ENCODE measurements at regions not wholly inside any gene's neighbourhood (a gene's known extent, or its start where the extent isn't known, plus 50 kb on each side); places are given as distances from the start of the nearest gene placed in this dataset.
"Not testable (repeated sequence)": the region's sequence is repeated elsewhere in the genome, so short reads cannot be mapped to it uniquely, and the experiment has no call there.

DNA sequence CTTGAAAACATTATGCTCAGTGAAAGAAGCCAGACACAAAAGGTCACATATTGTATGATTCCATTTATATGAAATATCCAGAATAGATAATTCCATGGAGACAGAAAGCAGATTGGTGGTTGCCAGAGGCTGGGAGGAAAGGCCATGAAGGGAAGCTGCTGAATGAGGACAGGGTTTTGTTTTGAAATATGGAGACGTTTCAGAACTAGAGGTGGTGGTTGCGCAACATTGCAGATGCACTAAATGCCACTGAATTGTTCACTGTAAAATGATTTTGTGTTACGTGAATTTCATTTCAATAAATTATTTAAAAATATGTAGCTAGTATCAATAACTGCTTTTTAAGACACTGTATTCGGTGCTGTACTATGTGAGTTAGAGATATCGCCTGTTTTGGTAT lies 101.7 kb upstream of the ZNF236 start:
- no peak for DNase-seq (ENCODE audit: low spot score)

DNA sequence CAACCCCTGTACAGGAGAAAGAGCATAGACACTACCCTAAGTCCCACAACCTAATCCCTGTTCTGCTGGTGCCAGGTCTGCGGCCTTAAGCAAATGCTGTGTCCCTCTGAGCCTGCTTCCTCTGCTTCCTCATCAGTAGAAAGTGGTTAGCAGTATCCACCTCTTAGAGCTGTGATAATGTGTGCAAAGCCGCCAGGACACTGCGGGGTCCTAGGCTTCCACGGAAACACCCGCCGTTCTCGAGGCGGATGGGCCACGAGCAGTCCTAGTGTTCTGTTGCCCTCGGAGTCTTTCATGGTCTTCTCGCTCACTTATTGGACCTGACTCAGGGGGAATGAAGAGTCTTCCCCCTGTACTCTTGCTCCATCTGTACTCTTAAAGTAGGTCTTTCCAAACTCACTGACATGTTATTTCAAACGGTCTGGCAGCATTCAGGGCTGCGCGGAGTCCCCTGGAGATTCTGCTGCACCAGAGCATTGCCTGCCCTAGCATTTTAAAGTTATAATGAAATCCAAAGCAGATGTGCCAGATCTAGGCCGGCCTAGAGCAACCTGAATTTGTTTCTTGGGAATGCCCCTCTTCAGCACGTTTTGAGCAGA lies 107.2 kb upstream of the ZNF236 start:
- DNase-seq (ENCODE audit: low spot score), result no peak

DNA sequence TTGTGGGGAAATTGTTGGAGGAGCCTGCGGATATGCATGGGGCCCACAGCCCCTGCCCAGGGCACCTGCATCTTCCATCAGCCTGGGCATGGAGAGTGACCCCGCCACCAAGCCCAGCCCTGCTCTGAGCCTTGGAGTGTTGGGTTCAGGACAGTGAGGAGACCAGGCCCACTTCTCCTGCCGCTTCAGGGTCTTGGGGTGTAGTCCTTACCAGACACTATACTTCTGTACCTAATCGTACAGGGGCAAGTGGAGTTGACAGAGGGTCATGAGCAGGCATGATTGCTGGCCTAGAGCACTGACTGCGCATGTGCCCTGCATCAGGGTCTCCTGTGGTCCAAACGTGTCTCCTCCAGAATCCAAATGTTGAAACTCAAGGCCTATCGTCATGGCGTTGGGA lies 108.9 kb upstream of the ZNF236 start:
- no peak for DNase-seq (ENCODE audit: low spot score)

DNA sequence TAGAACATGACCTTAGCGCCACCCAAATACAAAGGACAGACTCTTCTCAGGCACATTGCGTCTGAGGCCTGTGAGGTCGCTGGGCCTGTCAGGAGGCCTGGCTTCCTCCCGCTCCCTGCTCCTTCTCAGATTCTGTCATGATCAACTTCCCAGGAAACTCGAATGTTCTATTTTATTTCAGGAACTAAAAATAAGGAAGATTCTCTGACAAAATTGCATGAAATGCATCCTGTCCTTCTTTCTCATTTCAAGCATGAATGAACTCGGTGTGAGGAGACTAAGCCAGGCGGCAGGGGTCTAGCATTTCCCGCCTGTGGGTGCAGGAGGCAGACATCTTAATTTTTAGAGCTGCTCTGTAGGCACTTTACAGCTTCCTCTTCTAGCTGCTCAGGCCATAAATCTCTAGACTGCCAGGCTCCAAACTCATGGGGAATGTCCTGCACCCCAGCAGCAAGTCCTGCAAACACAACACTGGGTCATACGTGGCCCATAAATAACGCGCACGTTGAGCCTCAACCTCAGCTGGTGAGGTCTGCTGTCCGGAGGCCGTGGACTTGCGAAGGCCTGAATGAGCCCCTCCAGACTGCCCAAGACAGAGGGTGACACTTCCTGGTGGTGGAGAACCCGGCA lies 109.7 kb upstream of the ZNF236 start:
- DNase-seq (ENCODE audit: low spot score), result no peak

DNA sequence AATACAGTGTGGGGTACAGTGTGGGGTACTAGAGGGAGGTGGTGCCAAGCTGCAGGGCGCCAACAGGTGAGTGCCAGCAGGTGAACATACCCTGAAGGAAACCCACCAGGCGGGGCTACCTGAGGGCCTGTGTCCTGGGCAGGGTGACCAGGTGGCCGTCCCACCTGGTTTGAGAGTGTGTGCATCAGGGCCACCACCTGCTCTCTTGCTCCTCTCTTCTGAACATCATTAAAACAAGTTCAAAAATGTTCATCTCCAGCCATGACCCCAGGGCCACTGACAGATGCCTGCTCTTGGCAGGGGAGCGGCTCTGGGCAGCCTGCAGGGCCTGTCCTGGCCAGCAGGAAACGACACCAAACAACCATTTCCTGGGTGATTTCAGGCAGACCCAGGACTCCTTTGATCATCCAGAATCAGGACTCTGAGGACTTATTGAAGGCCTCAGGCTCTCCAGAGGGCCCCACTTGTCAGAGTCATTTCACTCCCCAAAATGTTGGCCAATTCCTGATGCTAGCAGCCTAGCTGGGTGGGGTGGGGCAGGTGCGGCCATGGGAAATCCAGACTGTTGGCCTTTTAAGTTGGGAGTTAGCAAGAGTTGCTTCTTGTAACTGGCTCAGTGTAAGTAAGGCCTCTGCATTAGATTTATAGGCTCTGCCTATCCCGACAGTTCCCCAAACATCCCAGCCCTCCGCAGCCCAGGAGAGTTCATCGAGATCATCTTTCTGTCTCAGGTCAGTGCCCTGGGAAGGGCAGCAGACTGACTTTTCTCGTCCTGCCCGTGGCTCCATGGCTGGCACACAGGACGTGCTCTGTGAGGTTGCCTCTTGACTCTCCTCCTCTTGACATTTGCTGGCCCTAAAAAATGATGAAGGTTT lies 111.5 kb upstream of the ZNF236 start:
- no peak for DNase-seq (ENCODE audit: low spot score)

DNA sequence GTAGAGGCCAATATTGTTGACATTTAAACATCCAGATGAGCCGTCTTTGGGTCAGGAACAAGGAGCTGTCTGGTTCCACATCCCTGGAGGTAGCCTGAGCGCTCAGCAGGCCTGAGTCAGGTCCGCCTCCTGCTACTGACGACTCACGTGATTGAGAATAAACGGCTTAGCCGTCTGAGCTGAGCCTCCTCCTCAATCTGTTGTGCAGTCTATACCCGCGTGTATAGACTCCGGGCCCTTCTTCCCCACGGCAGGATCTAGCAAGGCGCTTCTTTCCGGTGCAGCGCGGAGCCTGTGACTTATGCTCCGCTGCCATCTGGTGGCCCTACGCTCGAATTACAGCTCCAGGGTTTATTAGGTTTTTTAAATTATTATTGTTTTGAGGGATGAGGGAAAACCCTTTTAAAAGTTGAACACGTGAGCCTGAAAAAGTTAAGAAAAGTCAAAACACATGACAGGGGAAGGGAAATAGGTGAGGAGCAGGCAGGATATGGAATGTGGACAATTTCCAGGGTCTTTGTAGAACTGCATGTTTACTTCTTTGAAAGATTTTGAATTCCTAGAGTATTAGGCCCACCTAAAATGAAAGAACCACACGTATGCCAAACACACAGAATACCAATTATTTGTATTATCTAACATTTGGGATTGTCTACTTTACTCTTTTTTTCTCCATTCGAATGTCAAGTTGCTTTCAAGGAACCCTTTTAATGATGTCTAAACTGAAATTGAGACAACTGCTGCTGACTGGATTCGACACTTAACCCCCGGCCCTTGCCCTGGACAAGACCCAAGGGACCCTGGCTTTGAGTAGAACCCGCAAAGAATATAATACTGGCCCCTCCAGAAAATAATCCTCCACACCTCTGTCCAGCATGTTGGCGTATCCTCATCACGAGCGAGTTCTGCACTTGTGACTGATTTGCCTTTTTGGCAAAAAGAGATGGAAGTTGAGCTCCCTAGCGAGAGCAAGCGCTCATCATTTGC lies 112.4 kb upstream of the ZNF236 start:
- peak; percentile 64 for DNase-seq (ENCODE audit: low spot score)

DNA sequence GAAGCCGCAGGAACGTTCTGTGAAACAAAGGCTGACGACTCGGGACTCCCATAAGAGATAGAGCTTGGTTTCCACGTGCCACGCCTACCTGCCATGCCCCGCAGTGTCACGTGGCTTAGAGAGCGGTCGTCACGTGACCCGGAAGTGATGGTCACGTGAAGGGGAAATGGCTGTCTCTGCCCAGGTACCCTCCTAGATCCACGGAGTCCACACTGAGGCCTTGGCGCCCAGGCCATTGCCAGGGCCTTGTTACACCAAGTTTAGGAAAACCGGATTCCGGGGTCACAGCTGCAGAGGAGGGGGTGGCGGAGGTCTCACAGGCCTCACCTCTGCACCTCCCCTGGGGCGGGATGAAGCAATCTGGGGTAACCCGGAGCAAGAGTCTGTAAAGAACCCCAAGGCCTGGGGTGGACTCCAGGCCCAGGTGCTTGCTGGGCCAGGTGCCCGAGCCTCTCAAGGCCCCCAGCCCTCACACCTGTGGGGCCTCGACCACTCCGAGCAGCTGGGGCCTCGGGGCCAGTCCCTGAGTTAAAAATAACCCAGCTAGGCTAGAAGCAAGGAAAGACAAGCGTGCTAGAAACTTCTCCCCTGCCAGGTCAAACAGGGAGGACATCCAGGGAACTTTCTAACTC lies 113.5 kb upstream of the ZNF236 start:
- DNase-seq (ENCODE audit: low spot score), result no peak

DNA sequence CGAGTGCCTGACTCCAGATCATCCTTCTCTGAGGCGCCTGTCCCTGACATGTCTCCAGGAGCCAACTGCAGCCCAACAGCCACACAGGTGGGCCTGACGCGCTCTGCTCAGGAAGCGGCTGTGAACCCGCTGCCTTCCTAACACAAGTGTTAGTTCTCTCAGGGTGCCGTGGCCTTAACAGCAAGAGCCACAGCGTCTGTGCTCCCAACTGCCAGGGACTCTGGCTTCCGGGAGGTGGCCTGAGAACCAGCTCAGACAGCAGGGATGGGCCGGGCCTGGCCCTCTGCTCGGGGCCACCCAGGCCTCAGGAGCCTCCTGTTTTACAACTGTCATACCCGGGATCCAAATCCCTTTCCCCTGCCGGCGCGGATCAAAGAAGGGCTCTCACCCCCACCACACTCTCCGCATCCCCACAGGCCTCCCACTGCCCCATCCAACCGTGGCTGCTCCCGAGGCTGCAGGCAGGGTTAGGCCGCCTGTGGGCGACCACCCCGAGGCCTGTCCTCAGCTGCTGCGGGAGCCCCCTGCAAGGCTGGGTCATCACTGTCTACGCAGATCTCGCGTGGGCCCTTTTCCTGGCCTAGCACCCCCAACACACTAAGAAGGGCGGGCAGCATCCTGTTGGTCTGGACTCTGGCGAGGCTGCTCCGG lies 114.2 kb upstream of the ZNF236 start:
- no peak for DNase-seq (ENCODE audit: low spot score)

DNA sequence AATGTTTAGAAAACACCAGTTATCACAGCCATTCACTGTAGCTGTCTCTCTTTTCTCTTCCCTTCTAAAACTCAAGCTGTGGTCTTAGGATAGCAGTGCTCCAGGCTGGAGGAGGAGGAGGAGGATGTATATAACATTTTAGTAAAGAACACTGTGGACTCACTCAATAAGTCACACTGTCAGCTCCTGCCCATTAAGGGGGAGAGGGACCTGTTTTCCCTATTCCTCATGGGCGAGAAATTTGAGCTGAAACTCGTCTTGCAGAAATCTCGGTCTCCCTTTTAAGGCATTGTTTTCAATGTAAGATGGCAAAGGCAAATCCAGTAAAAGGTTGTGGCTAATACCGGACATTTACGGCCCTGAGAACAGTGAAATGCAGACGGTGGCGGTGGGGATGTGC lies 114.8 kb upstream of the ZNF236 start:
- no peak for DNase-seq (ENCODE audit: low spot score)

DNA sequence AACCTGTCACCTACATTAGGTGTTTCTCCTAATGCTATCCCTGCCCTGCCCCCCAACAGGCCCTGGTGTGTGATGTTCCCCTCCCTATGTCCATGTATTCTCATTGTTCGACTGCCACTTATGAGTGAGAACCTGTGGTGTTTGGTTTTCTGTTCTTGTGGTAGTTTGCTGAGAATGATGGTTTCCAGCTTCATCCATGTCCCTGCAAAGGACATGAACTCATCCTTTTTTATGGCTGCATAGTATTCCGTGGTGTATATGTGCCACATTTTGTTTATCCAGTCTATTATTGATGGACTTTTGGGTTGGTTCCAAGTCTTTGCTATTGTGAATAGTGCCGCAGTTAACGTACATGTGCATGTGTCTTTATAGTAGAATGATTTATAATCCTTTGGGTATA lies 117.8 kb upstream of the ZNF236 start:
- DNase-seq (ENCODE audit: low spot score), result not testable (repeated sequence)

DNA sequence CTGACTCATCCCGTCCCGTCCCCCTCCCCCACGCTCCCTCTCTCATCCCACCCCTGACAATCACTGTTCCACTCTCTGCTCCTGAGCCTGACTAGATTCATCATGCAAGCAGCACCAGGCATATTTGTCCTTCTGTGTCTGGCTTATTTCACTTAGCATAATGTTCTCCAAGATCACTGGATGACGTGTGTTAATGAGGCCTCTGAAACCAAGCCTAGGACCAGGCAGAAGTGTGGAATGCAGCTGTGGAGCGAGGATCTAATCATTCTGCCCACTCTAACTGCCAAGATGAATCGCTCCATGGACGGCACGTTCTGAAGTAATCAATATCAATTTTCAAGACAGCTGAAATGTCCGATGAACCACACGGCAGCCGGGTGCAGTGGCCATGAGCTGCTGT lies 122.4 kb upstream of the ZNF236 start:
- DNase-seq (ENCODE audit: low spot score), result no peak

DNA sequence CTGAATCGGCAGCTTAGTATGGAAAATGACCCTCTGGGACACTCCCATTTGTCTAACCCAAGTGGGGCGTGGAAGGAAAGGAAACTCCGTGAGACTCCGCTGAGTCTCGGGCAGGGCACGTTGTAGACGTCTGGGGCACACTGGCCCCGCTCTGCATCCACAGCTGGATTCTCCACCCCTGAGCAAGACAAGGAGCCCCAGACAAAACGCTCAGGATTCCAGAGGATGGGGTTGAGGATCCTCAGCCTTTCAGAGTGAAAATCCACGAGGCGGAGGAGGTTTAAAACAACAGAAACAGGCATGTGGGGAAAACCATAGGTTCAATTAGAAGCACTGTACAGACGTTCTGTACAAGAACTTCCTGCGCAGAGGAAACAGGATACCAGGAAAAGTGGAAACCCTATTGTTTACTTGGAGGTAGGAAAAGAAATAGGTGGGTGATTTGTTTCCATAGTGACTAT lies 124.9 kb upstream of the ZNF236 start:
- no peak for DNase-seq (ENCODE audit: low spot score)

DNA sequence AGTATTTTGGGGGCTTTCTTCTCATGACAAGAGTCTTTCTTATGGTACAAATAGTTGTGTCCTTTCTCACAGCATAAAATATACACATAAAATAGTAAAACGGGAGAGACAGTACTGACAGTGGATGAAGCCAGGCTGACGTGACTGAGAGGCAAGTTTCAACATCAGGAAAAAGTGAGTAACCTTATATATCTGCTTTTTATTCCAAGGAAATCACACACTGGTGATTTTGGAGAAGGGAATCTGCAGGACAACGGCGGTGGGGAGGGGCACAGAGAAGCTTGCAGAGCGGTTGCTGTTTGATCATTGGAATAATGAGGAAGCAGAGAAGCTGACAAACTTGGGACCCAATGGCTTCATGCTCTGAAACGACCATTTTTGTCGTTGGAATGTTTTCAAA lies 130.6 kb upstream of the ZNF236 start:
- no peak for DNase-seq (ENCODE audit: low spot score)

DNA sequence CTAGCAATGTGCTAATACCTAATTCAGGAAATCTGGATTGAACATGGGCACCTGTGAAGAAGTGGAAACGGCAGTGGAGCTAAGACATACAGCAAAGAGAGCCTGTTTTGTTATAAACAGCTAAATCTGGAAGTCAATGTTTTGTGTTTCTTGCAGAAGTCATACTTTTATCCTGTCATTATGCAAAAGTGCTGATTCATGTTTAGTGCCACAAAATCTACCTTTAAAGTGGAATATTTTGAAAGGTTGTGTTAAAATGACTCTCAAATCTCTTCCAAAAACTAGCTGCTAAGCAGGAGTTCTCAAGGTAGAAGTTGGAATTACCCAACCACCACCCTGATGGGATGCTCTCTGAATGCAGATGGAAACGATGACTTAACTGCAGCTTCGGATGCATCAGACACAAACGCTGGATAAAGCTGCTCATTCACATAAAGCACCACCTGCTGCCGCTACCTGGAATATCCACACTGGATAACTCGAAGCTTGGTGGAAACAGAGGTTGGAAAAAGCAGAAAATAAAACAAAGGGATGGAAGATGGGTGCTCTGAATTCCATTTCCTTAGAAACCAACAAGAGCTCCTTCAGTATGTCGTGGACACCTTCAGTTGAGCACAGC lies 132.6 kb upstream of the ZNF236 start:
- no peak for DNase-seq (ENCODE audit: low spot score)

DNA sequence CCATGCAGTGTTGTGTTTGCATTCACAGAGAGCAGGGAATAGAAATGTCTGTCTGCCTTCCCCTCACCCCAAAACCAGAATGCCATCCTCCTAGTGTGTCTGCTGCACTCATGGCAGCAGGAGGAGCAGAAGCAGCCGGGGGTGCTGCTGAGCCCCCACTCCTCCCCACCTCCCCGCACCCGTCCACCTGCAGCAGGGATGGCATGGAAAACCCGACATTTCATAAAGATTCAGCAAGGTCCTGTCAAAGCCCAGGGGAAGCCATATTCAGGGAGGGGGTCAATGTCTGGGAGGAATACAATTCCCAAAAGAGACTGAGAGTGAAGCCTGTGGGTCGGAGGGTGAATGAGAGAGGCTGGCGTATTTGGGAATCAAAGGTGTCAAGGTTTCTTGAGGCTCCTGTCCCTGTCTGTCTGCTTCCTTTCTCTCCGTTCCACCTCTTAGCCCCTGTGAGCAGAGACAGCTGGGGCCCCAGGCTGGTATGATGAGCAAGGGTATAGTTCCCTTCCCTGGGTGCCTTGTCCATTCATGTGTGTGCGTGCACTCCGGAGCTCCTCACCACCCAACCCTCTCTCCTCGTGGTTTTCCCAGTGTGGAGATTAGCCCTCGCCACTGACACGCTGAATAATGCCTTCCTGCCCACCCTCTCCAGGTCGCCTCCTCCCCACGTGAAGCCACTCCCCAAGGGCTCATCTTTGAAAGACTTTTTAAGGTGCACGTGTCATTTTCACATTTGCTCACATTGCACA lies 133.5 kb upstream of the ZNF236 start:
- no peak for DNase-seq (ENCODE audit: low spot score)

DNA sequence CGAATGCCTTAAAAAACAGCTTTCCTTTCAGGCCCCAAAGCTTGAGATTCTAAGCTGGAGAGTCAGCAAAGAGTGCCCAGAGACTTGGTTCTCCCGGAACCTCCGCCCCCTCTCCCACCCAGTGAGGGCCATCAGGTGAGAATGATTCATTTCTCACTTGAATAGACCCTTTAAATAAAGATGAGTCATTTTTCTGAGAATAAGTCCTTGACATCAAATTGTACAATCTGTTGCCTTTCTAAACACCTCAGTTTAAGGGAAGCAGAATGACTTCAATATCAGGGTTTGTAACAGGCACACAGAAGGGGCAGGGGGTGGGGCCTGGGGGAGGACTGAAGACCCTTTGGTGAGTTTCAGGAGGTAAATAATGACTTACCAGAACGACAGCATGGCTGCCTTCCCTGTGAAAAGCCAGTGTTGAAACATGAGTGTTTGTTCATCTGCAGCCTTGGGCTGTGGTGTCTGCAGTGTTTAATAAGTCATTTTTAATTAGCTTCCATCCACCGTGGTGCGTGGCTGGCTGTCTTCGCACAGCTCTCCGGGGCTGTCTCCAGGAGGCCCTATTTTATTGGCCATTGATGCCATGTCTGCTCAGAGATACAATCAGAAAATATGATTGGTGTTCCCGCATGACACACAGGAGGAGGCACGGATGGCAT lies 134.9 kb upstream of the ZNF236 start:
- DNase-seq (ENCODE audit: low spot score), result no peak

DNA sequence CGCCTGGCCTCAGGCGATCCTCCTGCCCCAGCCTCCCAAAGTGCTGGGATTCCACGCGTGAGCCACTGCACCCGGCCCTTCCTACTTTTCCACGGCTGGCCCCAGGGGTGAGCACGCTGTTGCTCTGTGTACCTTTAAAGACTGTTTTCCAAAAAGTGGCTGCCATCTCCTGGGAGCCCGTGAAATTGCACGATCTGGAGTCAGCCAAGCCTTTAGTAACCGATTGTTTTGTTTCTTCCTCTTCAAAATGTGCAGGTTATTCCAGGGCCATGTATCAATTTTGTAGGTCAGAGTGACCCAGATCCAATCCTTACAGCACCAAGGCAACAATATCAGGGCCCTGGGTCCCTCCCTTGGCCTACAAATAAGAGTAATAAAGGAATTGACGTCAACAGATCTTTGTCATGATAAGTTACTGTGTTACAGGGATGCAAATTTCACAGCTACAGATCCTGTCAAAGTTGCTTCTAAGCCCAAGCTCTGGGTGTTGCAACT lies 135.6 kb upstream of the ZNF236 start:
- no peak for DNase-seq (ENCODE audit: low spot score)

DNA sequence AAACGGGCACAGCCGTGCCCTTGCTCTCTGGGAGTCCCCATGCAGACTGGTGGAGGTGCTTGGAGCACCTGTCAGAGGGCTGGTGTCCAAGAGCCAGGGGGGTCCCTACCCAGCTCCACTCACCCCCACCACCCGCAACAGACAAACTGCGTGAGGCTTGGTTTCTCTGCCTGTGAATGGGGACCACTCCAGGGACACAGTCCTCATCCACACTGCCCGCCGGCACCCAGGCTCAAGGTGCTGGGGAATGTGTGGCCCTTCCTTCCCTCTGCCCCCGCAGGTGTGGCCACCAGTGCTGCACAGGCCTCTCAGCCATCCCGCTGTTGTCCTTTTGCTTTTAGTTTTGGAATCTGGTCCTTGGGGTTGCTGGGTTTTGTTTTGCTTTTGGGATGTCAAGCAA lies 136.5 kb upstream of the ZNF236 start:
- DNase-seq (ENCODE audit: low spot score), result no peak

DNA sequence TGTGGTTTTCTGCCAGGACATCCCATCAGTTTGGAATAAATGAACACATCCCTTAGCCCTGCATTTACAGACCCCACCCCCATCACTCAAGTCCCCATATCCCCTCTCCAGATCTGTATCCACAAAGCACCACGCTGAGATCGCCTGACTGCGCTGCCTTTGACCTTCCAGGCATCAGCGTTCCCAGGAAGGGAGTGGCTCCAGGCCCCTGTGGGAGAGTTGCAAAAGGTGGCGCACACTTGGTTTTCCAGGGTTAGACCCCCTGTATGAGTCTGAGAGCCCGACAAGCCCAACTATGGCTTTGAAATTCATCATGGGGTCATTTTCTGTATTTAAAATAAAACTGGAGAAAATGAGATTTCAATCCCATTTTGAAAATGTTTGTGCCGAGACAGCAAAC lies 137.0 kb upstream of the ZNF236 start:
- DNase-seq (ENCODE audit: low spot score), result no peak

Data from globus pallidus (tissue), 1 donor.